ENCODE measurements at regions not wholly inside any gene's neighbourhood (a gene's known extent, or its start where the extent isn't known, plus 50 kb on each side); places are given as distances from the start of the nearest gene placed in this dataset.
"Not testable (repeated sequence)": the region's sequence is repeated elsewhere in the genome, so short reads cannot be mapped to it uniquely, and the experiment has no call there.

GRCh38 chr11:29224739-29225384 is 792.0 kb downstream of the KCNA4 start:
- DNase-seq = no peak

- not testable (repeated sequence) for DNase-seq
Observed at GRCh38 chr11:29219531-29219930, 797.3 kb downstream of the KCNA4 start.

DNA sequence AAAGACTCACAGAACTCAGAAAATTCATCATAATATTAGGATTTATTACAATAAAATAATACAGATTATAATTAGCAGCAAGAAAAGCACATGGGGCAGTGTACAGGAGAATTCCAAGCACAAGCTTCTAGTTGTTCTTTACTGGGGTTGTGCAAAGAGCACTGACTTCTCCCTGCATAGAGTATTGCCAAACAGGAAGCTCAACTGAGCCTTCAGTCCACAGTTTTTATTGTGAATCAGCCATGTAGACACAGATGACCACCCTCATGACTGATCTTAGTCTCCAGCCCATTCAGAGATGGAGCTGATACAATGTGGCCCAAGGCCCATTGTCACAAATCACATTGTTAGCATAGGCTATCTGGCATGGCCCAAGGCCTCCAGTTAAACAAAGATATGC is 798.9 kb downstream of the KCNA4 start:
- DNase-seq = no peak

DNA sequence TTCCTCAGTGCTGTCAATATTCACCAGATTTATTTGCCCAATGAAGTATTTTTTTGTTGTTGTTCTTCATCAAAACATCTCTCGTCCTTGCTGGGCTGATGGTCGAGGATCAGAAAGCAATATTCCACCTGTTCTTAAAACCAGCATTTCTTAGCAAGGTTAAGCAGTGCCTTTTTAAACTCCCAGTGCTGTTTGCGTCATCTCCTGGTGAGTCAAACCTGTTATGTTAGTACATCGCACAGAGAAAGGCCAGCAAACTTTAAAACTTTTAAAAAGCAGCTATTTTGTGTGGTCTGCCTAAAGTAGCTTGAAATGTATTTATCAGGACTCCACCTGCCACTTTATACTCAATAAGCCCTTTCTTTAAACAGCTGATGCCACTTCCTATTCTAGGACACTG is 802.0 kb downstream of the KCNA4 start:
- DNase-seq = no peak

GRCh38 chr11:29211202-29211601 is 805.6 kb downstream of the KCNA4 start:
- no peak for DNase-seq

- DNase-seq = no peak
Observed at GRCh38 chr11:29210426-29210825, 806.4 kb downstream of the KCNA4 start.

DNA sequence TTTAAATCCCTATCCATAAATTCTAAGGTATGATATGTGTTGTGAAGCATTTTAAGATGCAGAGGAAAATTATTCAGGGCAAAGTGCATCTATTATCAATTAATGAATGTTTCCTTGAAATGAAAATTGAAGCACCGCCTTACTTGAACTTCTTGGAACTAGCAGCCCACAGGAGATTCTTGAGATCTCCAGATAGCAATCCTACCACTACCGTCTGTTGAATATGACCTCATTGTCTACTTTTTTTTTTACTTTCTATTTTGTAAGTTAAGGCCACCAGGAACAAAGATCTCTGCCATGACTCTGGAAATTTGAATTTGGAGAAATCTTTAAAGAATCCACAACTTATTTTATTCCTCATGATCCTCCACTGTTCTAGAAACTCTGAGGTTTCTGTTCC is 808.7 kb downstream of the KCNA4 start:
- DNase-seq = no peak

DNA sequence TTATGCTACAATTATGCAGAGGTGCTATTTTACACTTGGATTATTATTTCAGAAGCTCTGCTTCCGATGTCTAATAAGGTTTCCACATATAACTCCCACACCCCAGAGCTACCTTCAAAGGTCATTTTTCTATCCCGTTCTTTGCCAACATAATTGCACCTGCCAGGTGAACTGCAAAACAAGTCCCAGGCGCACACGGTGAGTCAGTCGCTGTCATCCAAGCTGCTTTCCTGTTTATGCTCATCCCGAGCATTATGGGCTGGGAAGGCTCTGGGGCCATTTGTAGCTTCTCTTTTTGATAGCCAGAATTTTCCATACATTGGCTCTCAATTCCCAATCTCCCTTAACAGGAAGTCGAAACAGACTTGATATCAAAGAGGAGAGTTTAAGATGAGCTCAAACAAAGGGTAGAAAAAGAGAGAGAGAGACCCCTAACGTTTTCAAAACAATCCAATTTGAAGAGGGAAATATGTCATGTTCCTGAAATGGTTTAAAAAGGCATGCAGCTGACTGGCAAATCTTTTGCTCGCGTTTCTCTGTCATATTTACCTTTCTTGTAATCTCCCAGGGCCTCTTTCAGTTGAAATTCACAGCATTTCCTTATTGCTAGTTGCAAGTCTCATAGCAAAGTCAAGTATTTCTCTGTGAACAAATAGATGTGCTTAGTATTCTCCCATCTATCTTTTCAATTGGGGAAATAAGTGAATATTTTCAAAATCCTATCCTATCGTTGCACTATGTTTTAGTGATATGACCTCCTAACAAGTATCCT is 815.9 kb downstream of the KCNA4 start:
- peak; percentile 5 for DNase-seq

DNA sequence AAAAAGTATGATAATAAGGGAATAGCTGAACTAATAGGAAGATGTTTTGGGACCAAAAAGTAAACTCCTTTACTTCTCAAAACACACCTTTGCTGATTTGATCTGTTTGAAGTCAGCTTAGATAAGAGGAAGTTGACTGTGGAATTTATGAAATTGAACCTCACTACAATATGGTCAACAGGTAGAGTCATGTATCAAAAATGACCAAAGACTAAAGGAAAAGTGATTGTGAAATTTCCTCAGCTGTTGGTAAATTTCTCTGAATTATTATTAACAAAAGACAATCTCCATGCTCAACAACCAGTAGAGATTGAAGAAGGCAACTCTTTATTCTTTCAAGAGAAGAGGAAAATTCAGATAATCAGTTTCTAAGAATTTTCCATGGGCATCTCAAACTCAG is 826.5 kb downstream of the KCNA4 start:
- no peak for DNase-seq

GRCh38 chr11:29187215-29187614 is 829.6 kb downstream of the KCNA4 start:
- no peak for DNase-seq

GRCh38 chr11:29184939-29185890 is 831.6 kb downstream of the KCNA4 start:
- no peak for DNase-seq

DNA sequence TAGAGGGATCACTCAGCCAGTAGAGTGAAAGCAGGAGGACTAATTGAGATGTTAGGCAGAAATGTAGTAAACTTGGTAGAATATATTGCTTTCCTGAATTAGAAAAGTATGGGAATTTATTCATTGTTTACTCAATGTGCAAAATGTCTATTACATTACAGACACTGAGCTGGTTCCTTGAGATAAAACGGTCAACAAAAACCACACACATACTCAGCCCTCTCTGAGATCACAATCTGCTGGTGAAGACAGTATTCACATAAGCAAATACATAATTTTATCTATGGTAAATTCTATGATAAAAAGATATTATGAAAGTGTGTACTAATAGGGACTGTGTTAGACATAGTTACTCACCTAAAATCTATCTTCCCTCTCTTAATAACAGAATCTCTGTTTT is 833.5 kb downstream of the KCNA4 start:
- DNase-seq = no peak

DNA sequence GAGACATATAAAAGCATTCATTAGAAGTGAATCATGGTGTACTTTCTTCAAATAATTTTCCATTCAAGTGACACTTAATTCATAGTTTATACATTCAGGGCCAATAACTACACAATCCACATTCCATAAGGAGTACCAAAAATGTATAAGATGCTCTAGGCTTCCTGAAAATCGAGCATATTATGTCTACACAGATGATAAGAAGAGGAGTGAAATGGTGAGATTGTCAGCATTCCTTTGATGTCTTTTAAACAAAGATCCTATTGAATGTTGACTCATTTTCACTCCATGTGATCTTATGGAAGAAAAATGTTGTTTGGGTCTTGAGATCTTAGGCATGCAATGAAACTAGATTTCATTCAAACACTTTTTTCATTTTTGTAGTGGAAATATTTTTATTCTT is 843.2 kb downstream of the KCNA4 start:
- no peak for DNase-seq

- no peak for DNase-seq
Observed at GRCh38 chr11:29171360-29171950, 845.4 kb downstream of the KCNA4 start.

GRCh38 chr11:29166306-29166705 is 850.5 kb downstream of the KCNA4 start:
- DNase-seq = no peak

- no peak for DNase-seq
Observed at GRCh38 chr11:29163231-29163630, 853.6 kb downstream of the KCNA4 start.

- no peak for DNase-seq
Observed at GRCh38 chr11:29162491-29162890, 854.3 kb downstream of the KCNA4 start.

DNA sequence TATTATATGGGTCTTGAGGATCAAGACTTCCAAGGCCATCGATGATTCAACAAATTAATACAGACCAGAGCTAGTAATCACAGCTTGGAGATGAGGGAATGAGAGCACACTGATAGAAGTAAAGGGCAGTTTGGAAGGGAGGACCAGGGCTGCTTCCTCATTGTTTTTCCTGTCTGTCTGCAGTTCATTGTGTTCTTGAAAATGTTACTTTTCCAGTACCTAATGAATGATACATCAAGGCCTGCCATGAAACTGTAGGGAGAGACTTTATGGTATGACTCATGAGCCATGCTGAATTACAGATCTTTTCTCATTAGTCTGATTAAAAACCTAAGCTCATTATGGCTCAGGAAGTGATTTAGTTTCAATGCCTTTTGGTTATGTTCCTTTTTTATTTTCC is 855.6 kb downstream of the KCNA4 start:
- no peak for DNase-seq

GRCh38 chr11:29159552-29160465 is 857.0 kb downstream of the KCNA4 start:
- DNase-seq = peak; percentile 51

- no peak for DNase-seq
Observed at GRCh38 chr11:29153078-29153477, 863.8 kb downstream of the KCNA4 start.

DNA sequence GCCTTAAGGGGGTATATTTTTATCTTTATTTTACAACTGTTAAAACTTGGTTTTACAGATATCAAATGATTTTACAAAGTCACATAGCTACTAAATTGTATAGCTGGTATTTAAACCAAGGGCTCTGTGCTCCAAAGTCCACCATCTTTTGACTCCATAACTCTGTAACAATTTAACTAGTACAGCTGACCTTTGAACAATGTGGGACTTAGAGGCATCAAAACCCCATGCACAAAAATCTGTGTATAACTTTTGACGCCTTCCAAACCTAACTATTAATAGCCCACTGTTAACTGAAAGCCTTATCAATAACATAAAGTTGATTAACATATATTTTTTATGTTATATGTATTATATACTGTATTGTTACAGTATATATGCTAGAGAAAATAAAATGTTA is 874.3 kb downstream of the KCNA4 start:
- DNase-seq = not testable (repeated sequence)

GRCh38 chr11:29135504-29135903 is 881.3 kb downstream of the KCNA4 start:
- DNase-seq = no peak
